Fibroblast of pulmonary artery (primary cell): ENCODE measurements at regions not wholly inside any gene's neighbourhood (a gene's known extent, or its start where the extent isn't known, plus 50 kb on each side); places are given as distances from the start of the nearest gene placed in this dataset.

Experiments
- DNase-seq: peaks from one replicate; pipeline ENCODE4 v3.0.0-alpha.2; 2010; ENCODE audit warnings: low read depth
- H3K4me3 ChIP-seq: replicated peaks from 2 replicates; pipeline ENCODE4 v1.5.1; 2011; ENCODE audit warnings: low read depth, mild to moderate bottlenecking, control low read depth, low read length, moderate library complexity
- CTCF ChIP-seq: IDR thresholded peaks from 2 replicates; pipeline ENCODE4 v1.5.1; 2011; ENCODE audit warnings: mild to moderate bottlenecking, control low read depth, low read length, inconsistent platforms; ENCODE audit errors: missing control alignments

DNA sequence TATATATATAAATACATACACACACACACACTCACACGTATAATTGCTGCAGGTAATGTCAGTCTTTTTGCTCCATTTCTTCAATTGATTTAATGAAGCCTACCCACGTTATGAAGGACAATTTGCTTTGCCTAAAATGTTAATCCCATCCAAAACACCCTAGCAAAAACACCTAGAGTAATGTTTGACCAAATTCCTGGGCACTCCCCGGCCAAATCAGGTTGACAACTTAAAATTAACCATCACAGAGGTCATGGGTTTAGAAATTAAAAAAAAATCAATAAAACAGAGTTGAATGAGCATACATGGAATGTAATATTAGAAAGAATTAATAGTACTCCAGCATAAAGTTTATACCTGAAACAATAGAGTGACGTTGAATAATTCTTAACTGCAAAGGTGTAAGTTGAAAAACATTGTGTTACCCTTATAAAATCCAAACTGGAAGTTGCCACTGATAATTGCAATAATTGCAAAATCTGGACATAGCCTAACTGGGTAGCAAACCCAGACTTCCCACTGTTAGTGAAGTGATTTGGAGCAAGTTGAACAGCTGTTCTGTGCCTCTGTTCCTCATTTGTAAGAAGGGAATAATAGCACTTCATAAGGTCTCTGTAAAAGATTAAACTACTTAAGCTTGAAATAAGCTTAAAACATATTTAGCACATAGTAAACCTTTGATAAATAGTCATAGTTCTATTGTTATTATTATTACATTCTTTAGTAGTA lies 2120.5 kb downstream of the PCDH7 start:
- no peak overlapping the region for H3K4me3 ChIP-seq
- TF ChIP-seq CTCF: no peak
- no peak for DNase-seq

- H3K4me3 ChIP-seq: no peak overlapping the region
- TF ChIP-seq CTCF: no peak
- no peak for DNase-seq
Observed at GRCh38 chr4:32841217-32841616, 2121.0 kb downstream of the PCDH7 start.

- DNase-seq: peak; percentile 31
- TF ChIP-seq CTCF: no peak
- H3K4me3 ChIP-seq: no peak overlapping the region
Observed at GRCh38 chr4:32847461-32847860, 2127.3 kb downstream of the PCDH7 start.

DNA sequence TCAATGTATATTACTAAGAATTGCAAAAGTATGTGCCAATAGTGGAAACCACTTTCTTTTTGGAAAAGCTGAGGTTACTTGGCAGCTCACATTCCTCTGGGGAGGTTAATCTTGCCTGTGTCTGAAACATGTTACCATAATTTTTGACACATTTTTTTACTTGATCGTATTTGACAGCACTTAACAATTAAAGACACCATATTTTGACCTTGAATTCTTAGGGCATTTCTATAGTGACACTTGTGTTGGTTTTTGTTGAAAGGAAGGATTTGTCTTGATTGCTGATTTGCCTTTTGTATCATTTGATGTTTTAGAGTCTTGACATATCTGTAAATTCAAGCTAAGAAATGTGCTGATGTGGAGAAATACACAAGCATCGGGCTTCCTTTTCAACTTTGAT lies 2135.5 kb downstream of the PCDH7 start:
- no peak overlapping the region for H3K4me3 ChIP-seq
- DNase-seq: no peak
- no peak for TF ChIP-seq CTCF

DNA sequence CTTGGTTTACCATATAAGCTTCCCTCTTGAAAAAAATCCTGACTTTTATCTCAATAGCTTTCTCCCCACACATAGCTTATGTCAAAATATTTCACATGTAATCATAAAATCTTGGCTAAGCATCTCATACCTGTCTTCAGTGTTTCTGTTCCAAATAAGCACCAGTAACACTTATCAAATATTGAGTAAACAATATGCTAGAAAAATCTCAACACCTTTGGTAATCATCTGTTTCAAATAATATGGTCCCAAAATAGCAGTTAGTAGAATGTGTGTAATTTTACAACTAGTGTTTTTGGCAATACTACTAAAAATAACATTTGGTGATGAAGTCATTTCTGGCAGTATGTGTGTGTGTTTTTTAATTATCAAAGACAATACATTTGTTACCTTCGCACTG lies 2138.2 kb downstream of the PCDH7 start:
- TF ChIP-seq CTCF: no peak
- H3K4me3 ChIP-seq: no peak overlapping the region
- DNase-seq: no peak

GRCh38 chr4:32858971-32859370 lies 2138.8 kb downstream of the PCDH7 start:
- no peak for TF ChIP-seq CTCF
- H3K4me3 ChIP-seq: no peak overlapping the region
- peak; percentile 67 for DNase-seq

- H3K4me3 ChIP-seq: no peak overlapping the region
- no peak for TF ChIP-seq CTCF
- DNase-seq: no peak
Observed at GRCh38 chr4:32864713-32865351, 2144.7 kb downstream of the PCDH7 start.
